GM12878 (cell line): ENCODE measurements at regions not wholly inside any gene's neighbourhood (a gene's known extent, or its start where the extent isn't known, plus 50 kb on each side); places are given as distances from the start of the nearest gene placed in this dataset.

Source experiments
- BHLHE40 ChIP-seq, 2 experiments: fragments of 450-650 bp in 1 of 2; IDR thresholded peaks; 2 replicates each; pipeline ENCODE4 v1.6.1; 2011 to 2017; ENCODE audit warnings: low read depth in 2 of 2, borderline replicate concordance in 1 of 2, improper control_type of control experiment in 1 of 2, low read length in 1 of 2, mild to moderate bottlenecking in 1 of 2
- BMI1 ChIP-seq: fragments of 450-650 bp; IDR thresholded peaks from 2 replicates; pipeline ENCODE4 v1.6.1; 2016; ENCODE audit warnings: mild to moderate bottlenecking, moderate library complexity, borderline replicate concordance
- EP300 ChIP-seq, 2 experiments: fragments of 150-350 bp in 1 of 2; IDR thresholded peaks; 2 replicates each; pipeline ENCODE4 v1.6.1; 2011 to 2012; ENCODE audit warnings: low read depth in 2 of 2, low read length in 2 of 2, borderline replicate concordance in 1 of 2, improper control_type of control experiment in 1 of 2, inconsistent platforms in 1 of 2; ENCODE audit not compliant: control insufficient read depth in 1 of 2
- EZH2 ChIP-seq: IDR thresholded peaks from 2 replicates; pipeline ENCODE4 v1.6.1; 2012; ENCODE audit warnings: low read depth, mild to moderate bottlenecking, control low read depth, inconsistent platforms, low read length, borderline replicate concordance; ENCODE audit not compliant: control insufficient read depth
- HCFC1 ChIP-seq: fragments of 150-350 bp; IDR thresholded peaks from 2 replicates; pipeline ENCODE4 v1.6.1; 2014; ENCODE audit warnings: low read length
- HDGF ChIP-seq: fragments of 450-650 bp; IDR thresholded peaks from 2 replicates; pipeline ENCODE4 v1.6.1; 2016; ENCODE audit warnings: antibody characterized with exemption
- NBN ChIP-seq: fragments of 450-650 bp; IDR thresholded peaks from 2 replicates; pipeline ENCODE4 v1.6.1; 2016
- PML ChIP-seq: IDR thresholded peaks from 2 replicates; pipeline ENCODE4 v1.6.1; 2012; ENCODE audit warnings: low read length, inconsistent platforms
- POLR2A ChIP-seq: IDR thresholded peaks from 2 replicates; pipeline ENCODE4 v1.6.1; 2011; ENCODE audit warnings: low read depth, mild to moderate bottlenecking, low read length
- SREBF2 ChIP-seq: IDR thresholded peaks from 2 replicates; pipeline ENCODE4 v1.6.1; 2012; ENCODE audit warnings: mild to moderate bottlenecking, low read length
- TAF1 ChIP-seq: IDR thresholded peaks from 2 replicates; pipeline ENCODE4 v1.6.1; 2011; ENCODE audit warnings: mild to moderate bottlenecking, low read depth, low read length, borderline replicate concordance
- ZZZ3 ChIP-seq: IDR thresholded peaks from 2 replicates; pipeline ENCODE4 v1.6.1; 2011; ENCODE audit warnings: low read depth; ENCODE audit not compliant: control insufficient read depth, insufficient read length
- TF ChIP-seq, protein P1 (sequence below): IDR thresholded peaks from 2 replicates; pipeline ENCODE4 v1.6.1; 2011; ENCODE audit warnings: borderline replicate concordance, low read depth, mild to moderate bottlenecking, moderate library complexity, mixed read lengths, low read length; ENCODE audit not compliant: insufficient read depth; ENCODE audit errors: extremely low read length
- TF ChIP-seq, protein P2 (sequence below), 3 experiments: IDR thresholded peaks in 2 of 3; conservative IDR thresholded peaks in 1 of 3; 2 replicates each; pipeline ENCODE4 v1.5.1; 2011; ENCODE audit warnings: low read depth in 3 of 3, low read length in 3 of 3, mild to moderate bottlenecking in 3 of 3, control low read depth in 2 of 3, moderate library complexity in 2 of 3, inconsistent platforms in 1 of 3, mixed read lengths in 1 of 3; ENCODE audit not compliant: control insufficient read depth in 2 of 3, insufficient read depth in 1 of 3; ENCODE audit errors: extremely low read depth in 1 of 3

DNA sequence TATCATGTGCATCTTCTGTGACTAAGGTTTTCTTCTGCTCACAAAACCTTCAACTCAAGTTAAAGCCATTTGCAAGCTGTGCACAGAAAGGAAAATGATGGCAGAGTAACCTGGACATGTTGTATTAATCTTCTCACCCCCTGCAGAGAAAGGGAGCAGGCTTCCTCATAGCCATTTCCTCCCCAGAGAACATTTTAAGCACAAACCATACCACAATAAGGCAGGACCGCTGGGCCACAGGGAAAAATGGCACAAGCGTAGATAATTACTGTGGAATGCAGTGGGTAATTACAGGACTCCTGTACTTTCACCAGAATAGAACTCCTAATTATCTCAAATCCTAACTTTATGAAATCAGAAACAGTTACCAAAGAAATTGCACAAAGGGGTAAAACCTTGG lies 215.7 kb downstream of the KIF21A start:
- TF ChIP-seq EP300 (IDR thresholded peaks at IDR 0.05; ENCODE audit: borderline replicate concordance in 1 of 2, control insufficient read depth in 1 of 2, low read depth in 2 of 2, low read length in 2 of 2), result no peak
- TF ChIP-seq, protein P1, sequence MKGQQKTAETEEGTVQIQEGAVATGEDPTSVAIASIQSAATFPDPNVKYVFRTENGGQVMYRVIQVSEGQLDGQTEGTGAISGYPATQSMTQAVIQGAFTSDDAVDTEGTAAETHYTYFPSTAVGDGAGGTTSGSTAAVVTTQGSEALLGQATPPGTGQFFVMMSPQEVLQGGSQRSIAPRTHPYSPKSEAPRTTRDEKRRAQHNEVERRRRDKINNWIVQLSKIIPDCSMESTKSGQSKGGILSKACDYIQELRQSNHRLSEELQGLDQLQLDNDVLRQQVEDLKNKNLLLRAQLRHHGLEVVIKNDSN, result no peak
- no peak for TF ChIP-seq POLR2A
- TF ChIP-seq, protein P2, sequence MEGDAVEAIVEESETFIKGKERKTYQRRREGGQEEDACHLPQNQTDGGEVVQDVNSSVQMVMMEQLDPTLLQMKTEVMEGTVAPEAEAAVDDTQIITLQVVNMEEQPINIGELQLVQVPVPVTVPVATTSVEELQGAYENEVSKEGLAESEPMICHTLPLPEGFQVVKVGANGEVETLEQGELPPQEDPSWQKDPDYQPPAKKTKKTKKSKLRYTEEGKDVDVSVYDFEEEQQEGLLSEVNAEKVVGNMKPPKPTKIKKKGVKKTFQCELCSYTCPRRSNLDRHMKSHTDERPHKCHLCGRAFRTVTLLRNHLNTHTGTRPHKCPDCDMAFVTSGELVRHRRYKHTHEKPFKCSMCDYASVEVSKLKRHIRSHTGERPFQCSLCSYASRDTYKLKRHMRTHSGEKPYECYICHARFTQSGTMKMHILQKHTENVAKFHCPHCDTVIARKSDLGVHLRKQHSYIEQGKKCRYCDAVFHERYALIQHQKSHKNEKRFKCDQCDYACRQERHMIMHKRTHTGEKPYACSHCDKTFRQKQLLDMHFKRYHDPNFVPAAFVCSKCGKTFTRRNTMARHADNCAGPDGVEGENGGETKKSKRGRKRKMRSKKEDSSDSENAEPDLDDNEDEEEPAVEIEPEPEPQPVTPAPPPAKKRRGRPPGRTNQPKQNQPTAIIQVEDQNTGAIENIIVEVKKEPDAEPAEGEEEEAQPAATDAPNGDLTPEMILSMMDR (IDR thresholded peaks at IDR 0.05 in 2 of 3, conservative IDR thresholded peaks at IDR 0.05 in 1 of 3; ENCODE audit: control insufficient read depth in 2 of 3, extremely low read depth in 1 of 3, insufficient read depth in 1 of 3, low read depth in 3 of 3, low read length in 3 of 3), result no peak
- TF ChIP-seq NBN, result no peak
- TF ChIP-seq HDGF, result no peak
- no peak for TF ChIP-seq BHLHE40 (IDR thresholded peaks at IDR 0.05; ENCODE audit: borderline replicate concordance in 1 of 2, low read depth in 2 of 2, low read length in 1 of 2)
- TF ChIP-seq PML, result no peak
- TF ChIP-seq ZZZ3, result no peak
- TF ChIP-seq TAF1, result no peak
- TF ChIP-seq EZH2, result no peak
- no peak for TF ChIP-seq BMI1
- no peak for TF ChIP-seq HCFC1
- no peak for TF ChIP-seq SREBF2
